K562 (cell line): ENCODE measurements at regions not wholly inside any gene's neighbourhood (a gene's known extent, or its start where the extent isn't known, plus 50 kb on each side); places are given as distances from the start of the nearest gene placed in this dataset.
A peak's percentile ranks its signal among the peaks of the same experiment; 100 is the strongest.

Experiments used
- ATAC-seq: fragments of 200-7000 bp; cut with Tn5 transposase; 3 replicates; pipeline ENCODE4 v1.9.1; 2020; ENCODE audit warnings: moderate library complexity
- BruUV-seq: library from RNA; stranded (reverse); fragments of 400-500 nt; replicated peaks from 2 replicates; lab custom pipeline; 2021; lab: Mats Ljungman, UMichigan
- CTCF ChIA-PET: fragments of 300-600 bp; formaldehyde crosslinking; extraction: SDS; loops from one replicate; lab custom pipeline; 2021; ENCODE audit warnings: low intra/inter-chr PET ratio; lab: Yijun Ruan, JAX
- POLR2A ChIA-PET: fragments of 300-600, 350-650 bp; sonication (Branson Sonifier 250); formaldehyde crosslinking; extraction: SDS; loops from one replicate; lab custom pipeline; 2021; ENCODE audit warnings: antibody characterized with exemption, inconsistent platforms; lab: Yijun Ruan, JAX
- DNase-seq, 4 experiments: peaks; one replicate each; pipeline versions ENCODE4 v3.0.0 to v3.0.0-alpha.2; 2011 to 2018; ENCODE audit warnings: low spot score in 3 of 4, mixed read lengths in 3 of 4; ENCODE audit errors: extremely low read depth in 1 of 4
- FAIRE-seq: peaks from 2 replicates; lab custom pipeline; 2011; peaks lifted over from hg19 to GRCh38; lab: Jason Lieb, UNC
- H2AFZ ChIP-seq: 2 replicates; pipeline ENCODE4 v1.6.0; 2011; ENCODE audit warnings: low read depth, low read length, control low read depth, inconsistent platforms
- H3K27ac ChIP-seq: fragments of 200-600 bp; 3 replicates; pipeline ENCODE4 v1.8.0; 2011; ENCODE audit warnings: low read depth, mild to moderate bottlenecking, control low read depth, inconsistent platforms, low read length, moderate library complexity, mixed read lengths; ENCODE audit errors: extremely low read depth
- H3K27me3 ChIP-seq, 2 experiments: fragments of 300-600 bp in 1 of 2; 2 replicates in 1 of 2; 3 replicates in 1 of 2; pipeline versions ENCODE4 v1.6.0 to v1.8.0; 2011; ENCODE audit warnings: inconsistent platforms in 2 of 2, low read length in 2 of 2, mild to moderate bottlenecking in 1 of 2, mixed read lengths in 1 of 2, moderate library complexity in 1 of 2; ENCODE audit not compliant: control insufficient read depth in 2 of 2, insufficient read depth in 2 of 2
- H3K36me3 ChIP-seq: fragments of 300-600 bp; 3 replicates; pipeline ENCODE4 v1.8.0; 2011; ENCODE audit warnings: mild to moderate bottlenecking, low read length, inconsistent platforms; ENCODE audit not compliant: control insufficient read depth, insufficient read depth
- H3K4me1 ChIP-seq, 2 experiments: fragments of 200-600 bp in 1 of 2; replicated peaks in 1 of 2; 2 replicates in 1 of 2; 3 replicates in 1 of 2; pipeline versions ENCODE4 v1.5.1 to v1.8.0; 2011; ENCODE audit warnings: inconsistent platforms in 2 of 2, low read length in 2 of 2, mild to moderate bottlenecking in 1 of 2, mixed read lengths in 1 of 2, moderate library complexity in 1 of 2; ENCODE audit not compliant: control insufficient read depth in 2 of 2, insufficient read depth in 2 of 2
- H3K4me2 ChIP-seq: 2 replicates; pipeline ENCODE4 v1.6.1; 2011; ENCODE audit warnings: low read length, control low read depth, inconsistent platforms, mixed read lengths; ENCODE audit not compliant: insufficient read depth
- H3K4me3 ChIP-seq: fragments of 200-600 bp; sonication (generic), shearing (Covaris generic); 2 replicates; pipeline ENCODE4 v1.5.1; 2016; ENCODE audit warnings: control low read depth, inconsistent platforms
- H3K79me2 ChIP-seq: fragments of 200-600 bp; 3 replicates; pipeline ENCODE4 v1.8.0; 2011; ENCODE audit warnings: low read length, inconsistent platforms; ENCODE audit not compliant: control insufficient read depth, insufficient read depth
- H3K9ac ChIP-seq, 2 experiments: 2 replicates each; pipeline versions ENCODE4 v1.6.0 to v1.6.1; 2011; ENCODE audit warnings: low read depth in 2 of 2, low read length in 2 of 2, control low read depth in 1 of 2, inconsistent platforms in 1 of 2, mild to moderate bottlenecking in 1 of 2, mixed read lengths in 1 of 2; ENCODE audit not compliant: insufficient read depth in 1 of 2
- H3K9me1 ChIP-seq: one replicate; pipeline ENCODE4 v1.6.0; 2011; ENCODE audit warnings: inconsistent platforms, mild to moderate bottlenecking, low read length, moderate library complexity; ENCODE audit not compliant: control insufficient read depth, insufficient read depth
- H3K9me3 ChIP-seq: replicated peaks from 2 replicates; pipeline ENCODE4 v1.5.1; 2011; ENCODE audit warnings: low read depth, low read length, inconsistent platforms; ENCODE audit not compliant: control insufficient read depth, insufficient read depth
- H4K20me1 ChIP-seq: replicated peaks from 2 replicates; pipeline ENCODE4 v1.6.1; 2011; ENCODE audit warnings: low read length, inconsistent platforms, mixed read lengths; ENCODE audit not compliant: control insufficient read depth, insufficient read depth
- ERF ChIP-seq: fragments of 450-650 bp; formaldehyde crosslinking; IDR thresholded peaks from 2 replicates; pipeline ENCODE4 v1.4.0; 2020; ENCODE audit warnings: mild to moderate bottlenecking, mixed read lengths
- GATAD2B ChIP-seq: fragments of 450-650 bp; IDR thresholded peaks from 2 replicates; pipeline ENCODE4 v1.6.1; 2017; ENCODE audit warnings: mild to moderate bottlenecking, borderline replicate concordance
- HCFC1 ChIP-seq: IDR thresholded peaks from 2 replicates; pipeline ENCODE4 v1.6.1; 2012; ENCODE audit warnings: low read depth, low read length, improper control_type of control experiment
- HNRNPLL ChIP-seq: fragments of 200-400 bp; formaldehyde crosslinking; IDR thresholded peaks from 2 replicates; pipeline ENCODE4 v1.6.1; 2017; ENCODE audit warnings: low read length, low read depth, mild to moderate bottlenecking; ENCODE audit not compliant: poor library complexity, severe bottlenecking
- ID3 ChIP-seq, 2 experiments: fragments of 250-450 bp in 1 of 2; fragments of 450-650 bp in 1 of 2; sonication (Bioruptor Pico) in 1 of 2; IDR thresholded peaks; 2 replicates each; pipeline versions ENCODE4 v1.6.1 to v1.8.0; 2016 to 2021; ENCODE audit warnings: mild to moderate bottlenecking in 2 of 2, moderate library complexity in 2 of 2, missing compliant biosample characterization in 1 of 2, missing genetic modification characterization in 1 of 2
- LCOR ChIP-seq: sonication (generic); formaldehyde crosslinking; IDR thresholded peaks from 2 replicates; pipeline ENCODE4 v1.8.0; 2022; ENCODE audit warnings: mild to moderate bottlenecking, missing genetic modification reagents
- MAFK ChIP-seq: IDR thresholded peaks from 2 replicates; pipeline ENCODE4 v1.6.1; 2011; ENCODE audit warnings: low read length, improper control_type of control experiment
- MAZ ChIP-seq, 2 experiments: fragments of 450-650 bp in 1 of 2; sonication (generic) in 1 of 2; formaldehyde crosslinking; IDR thresholded peaks in 1 of 2; conservative IDR thresholded peaks in 1 of 2; 2 replicates each; pipeline versions ENCODE4 v1.4.0 to v1.5.0; 2020; ENCODE audit warnings: mild to moderate bottlenecking in 1 of 2, missing genetic modification reagents in 1 of 2
- MCM7 ChIP-seq, 2 experiments: fragments of 450-650 bp; IDR thresholded peaks; 2 replicates each; pipeline ENCODE4 v1.6.1; 2016 to 2018
- NFE2L1 ChIP-seq: fragments of 450-650 bp; IDR thresholded peaks from 2 replicates; pipeline ENCODE4 v1.6.1; 2016; ENCODE audit warnings: missing genetic modification characterization, low read depth, mild to moderate bottlenecking, missing compliant biosample characterization, moderate library complexity, borderline replicate concordance
- PCBP2 ChIP-seq: fragments of 200-400 bp; formaldehyde crosslinking; IDR thresholded peaks from 2 replicates; pipeline ENCODE4 v1.6.1; 2018; ENCODE audit warnings: low read length, low read depth, mild to moderate bottlenecking, moderate library complexity; ENCODE audit not compliant: poor library complexity, severe bottlenecking
- SRSF9 ChIP-seq: fragments of 200-400 bp; formaldehyde crosslinking; IDR thresholded peaks from 2 replicates; pipeline ENCODE4 v1.6.1; 2017; ENCODE audit warnings: low read depth, low read length, borderline replicate concordance
- TBL1XR1 ChIP-seq, 2 experiments: IDR thresholded peaks; 2 replicates each; pipeline ENCODE4 v1.6.1; 2012; ENCODE audit warnings: improper control_type of control experiment in 2 of 2, low read length in 2 of 2, mild to moderate bottlenecking in 1 of 2
- TSC22D4 ChIP-seq: fragments of 450-650 bp; IDR thresholded peaks from 2 replicates; pipeline ENCODE4 v1.6.1; 2016; ENCODE audit warnings: missing genetic modification characterization, missing biosample characterization, control low read depth
- WGBS: fragments of 100-300 bp; shearing (Covaris generic); methylation state at CpG from one replicate; pipeline ENCODE4 v1.1.6; 2016; ENCODE audit warnings: low coverage, mixed read lengths; ENCODE audit not compliant: insufficient coverage; ENCODE audit errors: missing lambda C conversion rate; 5-methylcytosine and 5-hydroxymethylcytosine counted together
- in situ Hi-C: fragments of 300-500 bp; cut with MboI; formaldehyde crosslinking; loops from 4 replicates; pipeline ENCODE4 v1.15.0; 2018; ENCODE audit warnings: inconsistent platforms, mixed read lengths
- intact Hi-C: fragments of 100-400 bp; cut with micrococcal nuclease; formaldehyde crosslinking; loops from 2 replicates; pipeline ENCODE4 v1.14.2; 2022
- TF ChIP-seq, protein P1 (sequence below): fragments of 250-450 bp; sonication (Bioruptor Pico); IDR thresholded peaks from 2 replicates; pipeline ENCODE4 v1.8.0; 2021; ENCODE audit warnings: moderate library complexity, mild to moderate bottlenecking, inconsistent platforms
- TF ChIP-seq, protein P2 (sequence below): fragments of 450-650 bp; formaldehyde crosslinking; IDR thresholded peaks from 2 replicates; pipeline ENCODE4 v1.4.0; 2020; ENCODE audit warnings: mild to moderate bottlenecking, moderate library complexity
- TF ChIP-seq, protein P3 (sequence below): fragments of 450-650 bp; formaldehyde crosslinking; IDR thresholded peaks from 2 replicates; pipeline ENCODE4 v1.4.0; 2022; ENCODE audit warnings: mild to moderate bottlenecking, moderate library complexity

DNA sequence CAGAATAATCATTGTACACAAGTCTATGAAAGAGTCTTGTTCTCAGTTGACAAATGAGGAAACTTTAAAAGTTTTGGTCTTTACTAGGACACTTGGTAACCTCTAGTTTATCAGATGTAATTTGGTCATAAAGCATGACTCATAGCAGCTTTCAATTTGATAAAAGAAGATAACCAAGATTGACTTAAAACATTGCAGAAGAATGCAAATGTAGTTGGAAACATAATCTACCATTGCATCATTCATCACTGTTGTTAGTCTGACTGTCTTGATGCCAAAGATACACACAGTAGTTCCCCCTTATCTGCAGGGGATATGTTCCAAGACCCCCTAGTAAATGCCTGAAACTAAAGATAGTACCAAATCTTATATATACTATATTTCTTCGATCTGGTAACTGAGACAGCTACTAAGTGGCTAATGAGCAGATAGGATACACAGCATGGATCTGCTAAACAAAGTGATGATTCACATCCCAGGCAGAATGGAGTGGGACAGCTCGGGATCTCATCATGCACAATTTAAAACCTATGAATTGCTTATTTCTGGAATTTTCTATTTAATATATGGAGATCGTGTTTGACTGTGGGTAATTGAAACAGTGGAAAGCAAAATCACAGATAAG, 131.4 kb upstream of the CCDC68 start:
- Histone ChIP-seq H3K9ac (no peak overlapping the region), H3K4me3 (no peak overlapping the region), H3K27me3 (no peaks in the 10 kb centered on the region), H3K9me3 (no peaks in the 10 kb centered on the region), H3K27ac (no peak overlapping the region), H2AFZ (no peak overlapping the region), H3K79me2 (no peaks in the 10 kb centered on the region), H3K4me2 (no peak overlapping the region), H3K36me3 (no peaks in the 10 kb centered on the region), H3K4me1 (no peaks in the 10 kb centered on the region), H3K9me1 (no peaks in the 10 kb centered on the region), H4K20me1 (no peaks in the 10 kb centered on the region)
- no peak for DNase-seq
- 0% methylated on average over 3 of the region's 3 CpGs for WGBS
- ATAC-seq = no peak
- ChIA-PET CTCF (no interaction called here), POLR2A (interaction anchor here (0.7 kb wide), 1 partner anchor 745 kb away, joined by 3 read pairs; no protein-coding TSS in a partner anchor)
- no peak for FAIRE-seq
- intact Hi-C loops = no loop called here
- no TSS peak for BruUV-seq
- in situ Hi-C loops = no loop called here
- TF ChIP-seq TSC22D4 (no peak), ERF (CRISPR knock-in tag) (no peak), MAZ (CRISPR knock-in tag; conservative IDR thresholded peaks at IDR 0.05 in 1 of 2, IDR thresholded peaks at IDR 0.05 in 1 of 2) (no peak), GATAD2B (no peak), MAFK (no peak), HNRNPLL (no peak), HCFC1 (no peak), ID3 (CRISPR knock-in tag; IDR thresholded peaks at IDR 0.05) (no peak), ID3 (tag; IDR thresholded peaks at IDR 0.05) (no peak), PCBP2 (no peak), LCOR (CRISPR knock-in tag) (no peak), NFE2L1 (tag) (no peak), SRSF9 (no peak), TBL1XR1 (IDR thresholded peaks at IDR 0.05; ENCODE audit: low read length in 2 of 2) (no peak), MCM7 (IDR thresholded peaks at IDR 0.05) (no peak)
- TF ChIP-seq, protein P1, sequence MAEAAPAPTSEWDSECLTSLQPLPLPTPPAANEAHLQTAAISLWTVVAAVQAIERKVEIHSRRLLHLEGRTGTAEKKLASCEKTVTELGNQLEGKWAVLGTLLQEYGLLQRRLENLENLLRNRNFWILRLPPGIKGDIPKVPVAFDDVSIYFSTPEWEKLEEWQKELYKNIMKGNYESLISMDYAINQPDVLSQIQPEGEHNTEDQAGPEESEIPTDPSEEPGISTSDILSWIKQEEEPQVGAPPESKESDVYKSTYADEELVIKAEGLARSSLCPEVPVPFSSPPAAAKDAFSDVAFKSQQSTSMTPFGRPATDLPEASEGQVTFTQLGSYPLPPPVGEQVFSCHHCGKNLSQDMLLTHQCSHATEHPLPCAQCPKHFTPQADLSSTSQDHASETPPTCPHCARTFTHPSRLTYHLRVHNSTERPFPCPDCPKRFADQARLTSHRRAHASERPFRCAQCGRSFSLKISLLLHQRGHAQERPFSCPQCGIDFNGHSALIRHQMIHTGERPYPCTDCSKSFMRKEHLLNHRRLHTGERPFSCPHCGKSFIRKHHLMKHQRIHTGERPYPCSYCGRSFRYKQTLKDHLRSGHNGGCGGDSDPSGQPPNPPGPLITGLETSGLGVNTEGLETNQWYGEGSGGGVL (CRISPR knock-in tag) = no peak
- TF ChIP-seq, protein P2, sequence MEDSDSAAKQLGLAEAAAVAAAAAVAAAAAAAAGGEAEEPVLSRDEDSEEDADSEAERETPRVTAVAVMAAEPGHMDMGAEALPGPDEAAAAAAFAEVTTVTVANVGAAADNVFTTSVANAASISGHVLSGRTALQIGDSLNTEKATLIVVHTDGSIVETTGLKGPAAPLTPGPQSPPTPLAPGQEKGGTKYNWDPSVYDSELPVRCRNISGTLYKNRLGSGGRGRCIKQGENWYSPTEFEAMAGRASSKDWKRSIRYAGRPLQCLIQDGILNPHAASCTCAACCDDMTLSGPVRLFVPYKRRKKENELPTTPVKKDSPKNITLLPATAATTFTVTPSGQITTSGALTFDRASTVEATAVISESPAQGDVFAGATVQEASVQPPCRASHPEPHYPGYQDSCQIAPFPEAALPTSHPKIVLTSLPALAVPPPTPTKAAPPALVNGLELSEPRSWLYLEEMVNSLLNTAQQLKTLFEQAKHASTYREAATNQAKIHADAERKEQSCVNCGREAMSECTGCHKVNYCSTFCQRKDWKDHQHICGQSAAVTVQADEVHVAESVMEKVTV = no peak
- TF ChIP-seq, protein P3, sequence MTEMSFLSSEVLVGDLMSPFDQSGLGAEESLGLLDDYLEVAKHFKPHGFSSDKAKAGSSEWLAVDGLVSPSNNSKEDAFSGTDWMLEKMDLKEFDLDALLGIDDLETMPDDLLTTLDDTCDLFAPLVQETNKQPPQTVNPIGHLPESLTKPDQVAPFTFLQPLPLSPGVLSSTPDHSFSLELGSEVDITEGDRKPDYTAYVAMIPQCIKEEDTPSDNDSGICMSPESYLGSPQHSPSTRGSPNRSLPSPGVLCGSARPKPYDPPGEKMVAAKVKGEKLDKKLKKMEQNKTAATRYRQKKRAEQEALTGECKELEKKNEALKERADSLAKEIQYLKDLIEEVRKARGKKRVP (CRISPR knock-in tag) = peak; percentile 45; the same call in 1 of the 2 replicates
